ENCODE measurements at regions not wholly inside any gene's neighbourhood (a gene's known extent, or its start where the extent isn't known, plus 50 kb on each side); places are given as distances from the start of the nearest gene placed in this dataset.

- no peak for DNase-seq
- intact Hi-C loops (cut with DNase I), result no loop called here
- no peak overlapping the region for H3K4me3 ChIP-seq (replicated peaks in 1 of 3)
- H3K36me3 ChIP-seq, result no peaks in the 10 kb centered on the region
- H3K27ac ChIP-seq, result no peak overlapping the region
- TF ChIP-seq, protein P1, sequence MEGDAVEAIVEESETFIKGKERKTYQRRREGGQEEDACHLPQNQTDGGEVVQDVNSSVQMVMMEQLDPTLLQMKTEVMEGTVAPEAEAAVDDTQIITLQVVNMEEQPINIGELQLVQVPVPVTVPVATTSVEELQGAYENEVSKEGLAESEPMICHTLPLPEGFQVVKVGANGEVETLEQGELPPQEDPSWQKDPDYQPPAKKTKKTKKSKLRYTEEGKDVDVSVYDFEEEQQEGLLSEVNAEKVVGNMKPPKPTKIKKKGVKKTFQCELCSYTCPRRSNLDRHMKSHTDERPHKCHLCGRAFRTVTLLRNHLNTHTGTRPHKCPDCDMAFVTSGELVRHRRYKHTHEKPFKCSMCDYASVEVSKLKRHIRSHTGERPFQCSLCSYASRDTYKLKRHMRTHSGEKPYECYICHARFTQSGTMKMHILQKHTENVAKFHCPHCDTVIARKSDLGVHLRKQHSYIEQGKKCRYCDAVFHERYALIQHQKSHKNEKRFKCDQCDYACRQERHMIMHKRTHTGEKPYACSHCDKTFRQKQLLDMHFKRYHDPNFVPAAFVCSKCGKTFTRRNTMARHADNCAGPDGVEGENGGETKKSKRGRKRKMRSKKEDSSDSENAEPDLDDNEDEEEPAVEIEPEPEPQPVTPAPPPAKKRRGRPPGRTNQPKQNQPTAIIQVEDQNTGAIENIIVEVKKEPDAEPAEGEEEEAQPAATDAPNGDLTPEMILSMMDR (IDR thresholded peaks at IDR 0.05), result no peak
- TF ChIP-seq POLR2A (IDR thresholded peaks at IDR 0.05), result no peak
- no peaks in the 10 kb centered on the region for H3K9me3 ChIP-seq
- WGBS, 2 donors, result 81 to 89% methylated on average over 7 of the region's 7 CpGs
- no peaks in the 10 kb centered on the region for H3K4me1 ChIP-seq
- H3K27me3 ChIP-seq, result no peaks in the 10 kb centered on the region
Measured at GRCh38 chr11:121795174-121795573, 320.8 kb downstream of the BLID start.

DNA sequence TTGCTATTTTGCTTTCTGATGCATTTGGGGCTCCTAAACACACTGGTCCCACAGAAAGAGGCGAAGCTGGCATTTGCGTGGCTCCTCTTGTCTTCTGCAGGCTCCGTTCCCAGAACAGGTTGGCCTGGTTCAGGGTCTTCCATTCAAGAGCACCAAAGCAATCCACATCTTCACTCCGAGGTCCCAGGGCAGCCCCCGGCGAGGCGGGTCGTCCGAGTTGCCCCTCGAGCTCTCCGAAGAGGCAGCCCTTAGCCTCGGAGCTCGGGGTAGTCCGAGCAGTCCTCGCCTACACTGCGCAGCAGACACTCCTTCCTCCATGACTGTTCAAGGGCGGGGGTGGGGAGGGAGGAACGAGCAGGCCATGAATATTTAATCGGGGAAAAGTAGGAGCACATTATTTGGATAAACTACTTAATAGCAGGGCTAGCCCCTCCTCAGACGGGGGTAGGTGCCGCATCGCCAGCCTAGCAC, 321.3 kb downstream of the BLID start:
- 94% methylated on average over 22 of the region's 22 CpGs for WGBS, 2 donors
- Histone ChIP-seq H3K4me1 (no peaks in the 10 kb centered on the region), H3K9me3 (no peaks in the 10 kb centered on the region), H3K36me3 (no peaks in the 10 kb centered on the region), H3K4me3 (replicated peaks in 1 of 3) (no peak overlapping the region), H3K27me3 (no peaks in the 10 kb centered on the region), H3K27ac (no peak overlapping the region)
- DNase-seq, result no peak
- TF ChIP-seq, protein P1 (IDR thresholded peaks at IDR 0.05), result no peak
- no peak for TF ChIP-seq POLR2A (IDR thresholded peaks at IDR 0.05)
- intact Hi-C loops (cut with DNase I), result no loop called here

- no peaks in the 10 kb centered on the region for H3K27me3 ChIP-seq
- no peaks in the 10 kb centered on the region for H3K9me3 ChIP-seq
- intact Hi-C loops (cut with DNase I), result no loop called here
- H3K27ac ChIP-seq, result no peak overlapping the region
- H3K4me3 ChIP-seq (replicated peaks in 1 of 3), result no peak overlapping the region
- no peak for DNase-seq
- H3K36me3 ChIP-seq, result no peaks in the 10 kb centered on the region
- TF ChIP-seq, protein P1 (IDR thresholded peaks at IDR 0.05), result no peak
- TF ChIP-seq POLR2A (IDR thresholded peaks at IDR 0.05), result no peak
- no peaks in the 10 kb centered on the region for H3K4me1 ChIP-seq
- WGBS, 2 donors, result 89 to 91% methylated on average over 6 of the region's 6 CpGs
Measured at GRCh38 chr11:121793916-121794315, 322.1 kb downstream of the BLID start.

- 52 to 67% methylated on average over 4 of the region's 4 CpGs for WGBS, 2 donors
- Histone ChIP-seq H3K27ac (no peak overlapping the region), H3K9me3 (no peaks in the 10 kb centered on the region), H3K36me3 (no peaks in the 10 kb centered on the region), H3K4me1 (no peaks in the 10 kb centered on the region), H3K27me3 (no peaks in the 10 kb centered on the region), H3K4me3 (replicated peaks in 1 of 3) (no peak overlapping the region)
- TF ChIP-seq, protein P1 (IDR thresholded peaks at IDR 0.05), result no peak
- TF ChIP-seq POLR2A (IDR thresholded peaks at IDR 0.05), result no peak
- no peak for DNase-seq
- intact Hi-C loops (cut with DNase I), result no loop called here
Measured at GRCh38 chr11:121793291-121793690, 322.7 kb downstream of the BLID start.

DNA sequence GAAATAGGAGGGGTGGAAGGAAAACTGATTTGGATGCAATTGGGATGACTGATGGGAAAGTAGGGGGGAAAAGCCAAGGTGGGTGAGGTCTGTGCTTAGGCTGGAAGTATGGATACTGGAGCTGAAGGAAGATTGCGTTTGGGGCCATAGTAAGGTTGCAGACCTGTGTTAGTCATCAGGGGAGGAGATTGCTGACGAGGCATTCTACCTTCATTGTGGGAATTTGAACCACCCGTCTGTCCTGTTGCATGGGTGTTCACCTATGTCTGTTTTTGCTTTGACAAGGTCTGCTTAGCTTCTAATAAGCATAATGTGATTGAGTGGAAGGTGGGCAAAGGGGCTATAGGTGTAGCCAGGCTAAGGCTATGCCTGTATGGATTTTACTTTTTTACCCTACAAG, 323.8 kb downstream of the BLID start:
- no peaks in the 10 kb centered on the region for H3K9me3 ChIP-seq
- WGBS, 2 donors, result 92 to 93% methylated on average over 3 of the region's 3 CpGs
- no peak overlapping the region for H3K4me3 ChIP-seq (replicated peaks in 1 of 3)
- intact Hi-C loops (cut with DNase I), result no loop called here
- no peaks in the 10 kb centered on the region for H3K4me1 ChIP-seq
- no peaks in the 10 kb centered on the region for H3K27me3 ChIP-seq
- DNase-seq, result no peak
- no peak overlapping the region for H3K27ac ChIP-seq
- no peaks in the 10 kb centered on the region for H3K36me3 ChIP-seq
- TF ChIP-seq, protein P1 (IDR thresholded peaks at IDR 0.05), result no peak

Data from thyroid gland (tissue), 4 donors.